ENCODE measurements at regions not wholly inside any gene's neighbourhood (a gene's known extent, or its start where the extent isn't known, plus 50 kb on each side); places are given as distances from the start of the nearest gene placed in this dataset.

- Mint-ChIP-seq H3K27me3 (peaks cover 6% of the 10 kb centered on the region), H3K4me1 (peaks cover 0 to 3% (median 1%) of the 10 kb centered on the region in 4 donors), H3K9me3 (peaks cover 0 to 3% (median 0%) of the 10 kb centered on the region in 7 donors), H3K4me3 (no peak overlapping the region), H3K36me3 (no peaks in the 10 kb centered on the region), H3K27ac (no peak overlapping the region)
- Histone ChIP-seq H3K9me3 (ENCODE audit: control insufficient read depth in 2 of 2, low read length in 2 of 2) (no peaks in the 10 kb centered on the region), H3K4me3 (ENCODE audit: low read depth, low read length) (no peak overlapping the region), H3K36me3 (ENCODE audit: control insufficient read depth, insufficient read depth, low read length) (no peaks in the 10 kb centered on the region), H3K27me3 (ENCODE audit: control insufficient read depth, insufficient read depth, low read length) (no peaks in the 10 kb centered on the region), H3K4me1 (ENCODE audit: control insufficient read depth, insufficient read depth, low read length, poor library complexity, severe bottlenecking) (no peaks in the 10 kb centered on the region), H3K27ac (ENCODE audit: insufficient read depth, low read length, poor library complexity, severe bottlenecking) (no peak overlapping the region)
- ATAC-seq (ENCODE audit: low read depth in 2 of 2) (no peak), DNase-seq (no peak)
Observed at GRCh38 chr1:230502996-230503395, 76.9 kb upstream of the PGBD5 start.

GRCh38 chr1:230502306-230502705 lies 76.2 kb upstream of the PGBD5 start:
- Histone ChIP-seq H3K27me3 (ENCODE audit: control insufficient read depth, insufficient read depth, low read length) (no peaks in the 10 kb centered on the region), H3K4me3 (ENCODE audit: low read depth, low read length) (no peak overlapping the region), H3K9me3 (ENCODE audit: control insufficient read depth in 2 of 2, low read length in 2 of 2) (no peaks in the 10 kb centered on the region), H3K36me3 (ENCODE audit: control insufficient read depth, insufficient read depth, low read length) (no peaks in the 10 kb centered on the region), H3K4me1 (ENCODE audit: control insufficient read depth, insufficient read depth, low read length, poor library complexity, severe bottlenecking) (no peaks in the 10 kb centered on the region), H3K27ac (ENCODE audit: insufficient read depth, low read length, poor library complexity, severe bottlenecking) (no peak overlapping the region)
- Mint-ChIP-seq H3K4me1 (no peaks in the 10 kb centered on the region), H3K27me3 (peaks cover 6% of the 10 kb centered on the region), H3K36me3 (no peaks in the 10 kb centered on the region), H3K4me3 (no peak overlapping the region), H3K9me3 (peaks cover 0 to 3% (median 0%) of the 10 kb centered on the region in 7 donors), H3K27ac (no peak overlapping the region)
- no peak for ATAC-seq (ENCODE audit: low read depth in 2 of 2)
- DNase-seq: no peak

GRCh38 chr1:230501849-230502248 lies 75.7 kb upstream of the PGBD5 start:
- no peak for DNase-seq
- Mint-ChIP-seq H3K9me3 (peaks cover 0 to under 1% (median 0%) of the 10 kb centered on the region in 7 donors), H3K36me3 (no peaks in the 10 kb centered on the region), H3K4me1 (no peaks in the 10 kb centered on the region), H3K4me3 (no peak overlapping the region), H3K27me3 (peaks cover 6% of the 10 kb centered on the region), H3K27ac (no peak overlapping the region)
- no peak for ATAC-seq (ENCODE audit: low read depth in 2 of 2)
- Histone ChIP-seq H3K4me1 (ENCODE audit: control insufficient read depth, insufficient read depth, low read length, poor library complexity, severe bottlenecking) (no peaks in the 10 kb centered on the region), H3K4me3 (ENCODE audit: low read depth, low read length) (no peak overlapping the region), H3K27me3 (ENCODE audit: control insufficient read depth, insufficient read depth, low read length) (no peaks in the 10 kb centered on the region), H3K27ac (ENCODE audit: insufficient read depth, low read length, poor library complexity, severe bottlenecking) (no peak overlapping the region), H3K9me3 (ENCODE audit: control insufficient read depth in 2 of 2, low read length in 2 of 2) (no peaks in the 10 kb centered on the region), H3K36me3 (ENCODE audit: control insufficient read depth, insufficient read depth, low read length) (no peaks in the 10 kb centered on the region)

GRCh38 chr1:230501242-230501641 lies 75.1 kb upstream of the PGBD5 start:
- ATAC-seq (ENCODE audit: low read depth in 2 of 2) (no peak), DNase-seq (no peak)
- H3K36me3 Mint-ChIP-seq: no peaks in the 10 kb centered on the region
- Histone ChIP-seq H3K4me1 (ENCODE audit: control insufficient read depth, insufficient read depth, low read length, poor library complexity, severe bottlenecking) (no peaks in the 10 kb centered on the region), H3K4me3 (ENCODE audit: low read depth, low read length) (no peak overlapping the region), H3K36me3 (ENCODE audit: control insufficient read depth, insufficient read depth, low read length) (no peaks in the 10 kb centered on the region), H3K9me3 (ENCODE audit: control insufficient read depth in 2 of 2, low read length in 2 of 2) (no peaks in the 10 kb centered on the region), H3K27me3 (ENCODE audit: control insufficient read depth, insufficient read depth, low read length) (no peaks in the 10 kb centered on the region), H3K27ac (ENCODE audit: insufficient read depth, low read length, poor library complexity, severe bottlenecking) (no peak overlapping the region)
- peaks cover 6% of the 10 kb centered on the region for H3K27me3 Mint-ChIP-seq
- H3K9me3 Mint-ChIP-seq: no peaks in the 10 kb centered on the region
- H3K4me3 Mint-ChIP-seq: no peak overlapping the region
- H3K27ac Mint-ChIP-seq: no peak overlapping the region
- H3K4me1 Mint-ChIP-seq: no peaks in the 10 kb centered on the region

- DNase-seq: no peak
- Mint-ChIP-seq H3K9me3 (no peaks in the 10 kb centered on the region), H3K36me3 (no peaks in the 10 kb centered on the region), H3K27ac (peak overlapping the region in 1 of 3 donors; percentile 2), H3K27me3 (peaks cover 6% of the 10 kb centered on the region), H3K4me3 (no peak overlapping the region), H3K4me1 (no peaks in the 10 kb centered on the region)
- Histone ChIP-seq H3K9me3 (ENCODE audit: control insufficient read depth in 2 of 2, low read length in 2 of 2) (no peaks in the 10 kb centered on the region), H3K4me1 (ENCODE audit: control insufficient read depth, insufficient read depth, low read length, poor library complexity, severe bottlenecking) (no peaks in the 10 kb centered on the region), H3K27me3 (ENCODE audit: control insufficient read depth, insufficient read depth, low read length) (no peaks in the 10 kb centered on the region), H3K27ac (ENCODE audit: insufficient read depth, low read length, poor library complexity, severe bottlenecking) (no peak overlapping the region), H3K36me3 (ENCODE audit: control insufficient read depth, insufficient read depth, low read length) (no peaks in the 10 kb centered on the region), H3K4me3 (ENCODE audit: low read depth, low read length) (no peak overlapping the region)
- ATAC-seq (ENCODE audit: low read depth in 2 of 2): no peak
Observed at GRCh38 chr1:230500063-230500462, 73.9 kb upstream of the PGBD5 start.

- no peaks in the 10 kb centered on the region for H3K27me3 ChIP-seq (ENCODE audit: control insufficient read depth, insufficient read depth, low read length)
- Mint-ChIP-seq H3K4me1 (no peaks in the 10 kb centered on the region), H3K4me3 (no peak overlapping the region), H3K27me3 (peaks cover 6% of the 10 kb centered on the region), H3K27ac (no peak overlapping the region), H3K36me3 (no peaks in the 10 kb centered on the region), H3K9me3 (no peaks in the 10 kb centered on the region)
- no peaks in the 10 kb centered on the region for H3K9me3 ChIP-seq (ENCODE audit: control insufficient read depth in 2 of 2, low read length in 2 of 2)
- DNase-seq (no peak), ATAC-seq (ENCODE audit: low read depth in 2 of 2) (no peak)
- no peak overlapping the region for H3K4me3 ChIP-seq (ENCODE audit: low read depth, low read length)
- H3K27ac ChIP-seq (ENCODE audit: insufficient read depth, low read length, poor library complexity, severe bottlenecking): no peak overlapping the region
- no peaks in the 10 kb centered on the region for H3K4me1 ChIP-seq (ENCODE audit: control insufficient read depth, insufficient read depth, low read length, poor library complexity, severe bottlenecking)
- H3K36me3 ChIP-seq (ENCODE audit: control insufficient read depth, insufficient read depth, low read length): no peaks in the 10 kb centered on the region
Observed at GRCh38 chr1:230499496-230499895, 73.4 kb upstream of the PGBD5 start.

- peak overlapping the region in 1 of 3 donors; percentile 39 for H3K27ac Mint-ChIP-seq
- H3K27me3 Mint-ChIP-seq: peaks cover 6% of the 10 kb centered on the region
- H3K4me3 Mint-ChIP-seq: no peak overlapping the region
- no peak for ATAC-seq (ENCODE audit: low read depth in 2 of 2)
- no peaks in the 10 kb centered on the region for H3K27me3 ChIP-seq (ENCODE audit: control insufficient read depth, insufficient read depth, low read length)
- no peaks in the 10 kb centered on the region for H3K4me1 Mint-ChIP-seq
- no peaks in the 10 kb centered on the region for H3K36me3 Mint-ChIP-seq
- DNase-seq: no peak
- H3K27ac ChIP-seq (ENCODE audit: insufficient read depth, low read length, poor library complexity, severe bottlenecking): no peak overlapping the region
- no peaks in the 10 kb centered on the region for H3K36me3 ChIP-seq (ENCODE audit: control insufficient read depth, insufficient read depth, low read length)
- no peaks in the 10 kb centered on the region for H3K9me3 ChIP-seq (ENCODE audit: control insufficient read depth in 2 of 2, low read length in 2 of 2)
- H3K9me3 Mint-ChIP-seq: no peaks in the 10 kb centered on the region
- no peaks in the 10 kb centered on the region for H3K4me1 ChIP-seq (ENCODE audit: control insufficient read depth, insufficient read depth, low read length, poor library complexity, severe bottlenecking)
- no peak overlapping the region for H3K4me3 ChIP-seq (ENCODE audit: low read depth, low read length)
Observed at GRCh38 chr1:230498704-230499103, 72.6 kb upstream of the PGBD5 start.

- no peaks in the 10 kb centered on the region for H3K27me3 ChIP-seq (ENCODE audit: control insufficient read depth, insufficient read depth, low read length)
- Mint-ChIP-seq H3K4me3 (no peak overlapping the region), H3K4me1 (no peaks in the 10 kb centered on the region), H3K27ac (no peak overlapping the region), H3K27me3 (peaks cover 6% of the 10 kb centered on the region), H3K36me3 (no peaks in the 10 kb centered on the region), H3K9me3 (no peaks in the 10 kb centered on the region)
- H3K36me3 ChIP-seq (ENCODE audit: control insufficient read depth, insufficient read depth, low read length): no peaks in the 10 kb centered on the region
- no peak for ATAC-seq (ENCODE audit: low read depth in 2 of 2)
- H3K4me1 ChIP-seq (ENCODE audit: control insufficient read depth, insufficient read depth, low read length, poor library complexity, severe bottlenecking): no peaks in the 10 kb centered on the region
- DNase-seq: no peak
- H3K27ac ChIP-seq (ENCODE audit: insufficient read depth, low read length, poor library complexity, severe bottlenecking): no peak overlapping the region
- H3K4me3 ChIP-seq (ENCODE audit: low read depth, low read length): peak overlapping the region; percentile 19
- H3K9me3 ChIP-seq (ENCODE audit: control insufficient read depth in 2 of 2, low read length in 2 of 2): no peaks in the 10 kb centered on the region
Observed at GRCh38 chr1:230496451-230496850, 70.3 kb upstream of the PGBD5 start.

Data from CD4-positive, CD25-positive, alpha-beta regulatory T cell (primary cell).